ENCODE measurements at regions not wholly inside any gene's neighbourhood (a gene's known extent, or its start where the extent isn't known, plus 50 kb on each side); places are given as distances from the start of the nearest gene placed in this dataset.
A peak's percentile ranks its signal among the peaks of the same experiment; 100 is the strongest.

GRCh38 chr5:176131771-176132170 lies 106.5 kb upstream of the SIMC1 start:
- Histone ChIP-seq H3K27me3 (replicated peaks; ENCODE audit: insufficient read depth, low read depth, low read length, poor library complexity) (peaks cover 44% of the 10 kb centered on the region), H3K4me3 (ENCODE audit: low read depth, low read length, poor library complexity, severe bottlenecking) (no peak overlapping the region), H3K4me1 (ENCODE audit: insufficient read depth, low read length, poor library complexity, severe bottlenecking) (no peaks in the 10 kb centered on the region), H3K27ac (ENCODE audit: low read depth, low read length, poor library complexity, severe bottlenecking) (no peak overlapping the region), H3K9me3 (ENCODE audit: low read depth, low read length, poor library complexity, severe bottlenecking) (no peaks in the 10 kb centered on the region), H3K36me3 (ENCODE audit: insufficient read depth, low read length, poor library complexity, severe bottlenecking) (no peaks in the 10 kb centered on the region)
- no peak for DNase-seq (ENCODE audit: low spot score)
- intact Hi-C loops (cut with micrococcal nuclease; ENCODE audit: unreplicated experiment) = no loop called here
- BruUV-seq (replicated peaks) = no TSS peak
- TF ChIP-seq, protein P1, sequence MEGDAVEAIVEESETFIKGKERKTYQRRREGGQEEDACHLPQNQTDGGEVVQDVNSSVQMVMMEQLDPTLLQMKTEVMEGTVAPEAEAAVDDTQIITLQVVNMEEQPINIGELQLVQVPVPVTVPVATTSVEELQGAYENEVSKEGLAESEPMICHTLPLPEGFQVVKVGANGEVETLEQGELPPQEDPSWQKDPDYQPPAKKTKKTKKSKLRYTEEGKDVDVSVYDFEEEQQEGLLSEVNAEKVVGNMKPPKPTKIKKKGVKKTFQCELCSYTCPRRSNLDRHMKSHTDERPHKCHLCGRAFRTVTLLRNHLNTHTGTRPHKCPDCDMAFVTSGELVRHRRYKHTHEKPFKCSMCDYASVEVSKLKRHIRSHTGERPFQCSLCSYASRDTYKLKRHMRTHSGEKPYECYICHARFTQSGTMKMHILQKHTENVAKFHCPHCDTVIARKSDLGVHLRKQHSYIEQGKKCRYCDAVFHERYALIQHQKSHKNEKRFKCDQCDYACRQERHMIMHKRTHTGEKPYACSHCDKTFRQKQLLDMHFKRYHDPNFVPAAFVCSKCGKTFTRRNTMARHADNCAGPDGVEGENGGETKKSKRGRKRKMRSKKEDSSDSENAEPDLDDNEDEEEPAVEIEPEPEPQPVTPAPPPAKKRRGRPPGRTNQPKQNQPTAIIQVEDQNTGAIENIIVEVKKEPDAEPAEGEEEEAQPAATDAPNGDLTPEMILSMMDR (conservative IDR thresholded peaks at IDR 0.05; ENCODE audit: low read depth, low read length) = no peak
- no peak for TF ChIP-seq EZH2 (IDR thresholded peaks at IDR 0.05; ENCODE audit: borderline replicate concordance, low read depth, low read length, poor library complexity, severe bottlenecking)
- CTCF ChIA-PET = no interaction called here
- POLR2A ChIA-PET (ENCODE audit: low non-redundant PET) = no interaction called here

DNA sequence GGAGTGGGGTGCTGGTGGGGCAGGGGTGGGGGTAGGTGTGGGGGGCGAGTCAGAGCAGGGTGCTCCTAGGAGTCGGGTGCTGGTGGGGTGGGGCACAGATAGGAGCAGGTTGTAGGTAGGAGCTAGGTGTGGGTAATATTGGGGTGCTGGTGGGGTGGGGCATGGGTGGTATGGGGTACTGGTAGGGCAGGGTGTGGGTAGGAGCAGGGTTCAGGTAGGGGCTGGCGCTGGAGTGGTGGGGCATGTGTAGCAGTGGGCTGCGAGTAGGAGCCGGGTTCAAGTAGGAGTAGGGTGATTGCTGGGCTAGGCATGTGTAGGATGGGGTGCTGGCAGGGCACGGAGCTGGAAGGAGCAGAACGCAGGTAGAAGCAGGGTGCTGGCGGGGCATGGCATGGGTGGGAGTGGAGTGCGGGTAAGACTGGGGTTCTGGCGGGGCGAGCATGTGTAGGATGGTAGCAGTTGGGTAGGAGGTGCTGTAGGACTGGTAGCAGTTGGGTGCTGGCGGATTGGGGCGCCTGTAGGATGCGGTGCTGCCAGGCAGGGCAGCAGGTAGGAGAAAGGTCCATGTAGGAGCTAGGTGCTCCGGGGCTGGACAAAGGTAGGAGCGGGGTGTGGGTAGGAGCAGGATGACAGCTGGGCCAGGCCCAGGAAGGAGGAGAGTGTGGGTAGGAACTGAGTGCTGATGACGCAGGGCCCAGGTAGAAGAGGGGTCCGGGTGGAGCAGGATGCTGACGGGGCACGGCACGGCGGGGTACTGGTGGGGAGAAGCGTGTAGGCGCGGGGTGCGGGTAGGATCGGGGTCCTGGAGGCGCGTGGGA lies 105.5 kb upstream of the SIMC1 start:
- H3K9me3 ChIP-seq (ENCODE audit: low read depth, low read length, poor library complexity, severe bottlenecking) = no peaks in the 10 kb centered on the region
- H3K27ac ChIP-seq (ENCODE audit: low read depth, low read length, poor library complexity, severe bottlenecking) = no peak overlapping the region
- no TSS peak for BruUV-seq (replicated peaks)
- TF ChIP-seq EZH2 (IDR thresholded peaks at IDR 0.05; ENCODE audit: borderline replicate concordance, low read depth, low read length, poor library complexity, severe bottlenecking) = no peak
- TF ChIP-seq, protein P1 (conservative IDR thresholded peaks at IDR 0.05; ENCODE audit: low read depth, low read length) = no peak
- no peak for DNase-seq (ENCODE audit: low spot score)
- POLR2A ChIA-PET (ENCODE audit: low non-redundant PET) = no interaction called here
- CTCF ChIA-PET = no interaction called here
- H3K36me3 ChIP-seq (ENCODE audit: insufficient read depth, low read length, poor library complexity, severe bottlenecking) = no peaks in the 10 kb centered on the region
- peaks cover 52% of the 10 kb centered on the region for H3K27me3 ChIP-seq (replicated peaks; ENCODE audit: insufficient read depth, low read depth, low read length, poor library complexity)
- H3K4me1 ChIP-seq (ENCODE audit: insufficient read depth, low read length, poor library complexity, severe bottlenecking) = no peaks in the 10 kb centered on the region
- intact Hi-C loops (cut with micrococcal nuclease; ENCODE audit: unreplicated experiment) = no loop called here
- no peak overlapping the region for H3K4me3 ChIP-seq (ENCODE audit: low read depth, low read length, poor library complexity, severe bottlenecking)

DNA sequence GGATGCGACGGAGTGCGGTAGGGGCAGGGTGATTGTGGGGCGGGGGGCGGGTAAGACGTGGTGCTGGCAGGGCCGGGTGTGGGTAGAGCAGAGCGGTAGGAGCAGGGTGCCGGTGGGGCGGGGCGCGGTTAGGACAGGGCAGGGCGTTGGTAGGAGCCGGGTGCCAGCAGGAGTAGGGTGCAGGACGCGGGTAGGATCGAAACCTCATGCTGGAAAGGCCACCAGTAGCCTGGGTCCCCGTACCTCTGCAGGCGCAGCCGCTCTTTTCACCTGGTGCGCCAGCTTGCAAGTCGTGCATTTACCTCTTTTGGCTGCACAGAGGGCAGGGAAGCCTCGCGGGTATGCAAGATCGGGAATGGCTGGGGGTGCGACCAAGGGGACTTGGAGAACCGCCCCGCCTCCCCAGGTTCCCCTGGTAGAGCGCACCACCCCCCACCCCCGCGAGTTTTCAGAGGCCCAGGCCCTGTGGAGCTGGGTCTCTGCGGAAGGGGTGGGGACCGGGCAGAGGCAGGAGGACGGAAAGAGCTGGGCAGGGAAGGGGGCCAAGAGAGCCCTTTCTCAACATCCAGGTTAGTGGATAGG lies 104.8 kb upstream of the SIMC1 start:
- no peaks in the 10 kb centered on the region for H3K36me3 ChIP-seq (ENCODE audit: insufficient read depth, low read length, poor library complexity, severe bottlenecking)
- H3K9me3 ChIP-seq (ENCODE audit: low read depth, low read length, poor library complexity, severe bottlenecking) = no peaks in the 10 kb centered on the region
- intact Hi-C loops (cut with micrococcal nuclease; ENCODE audit: unreplicated experiment) = no loop called here
- H3K4me1 ChIP-seq (ENCODE audit: insufficient read depth, low read length, poor library complexity, severe bottlenecking) = no peaks in the 10 kb centered on the region
- peak; percentile 63 for TF ChIP-seq EZH2 (IDR thresholded peaks at IDR 0.05; ENCODE audit: borderline replicate concordance, low read depth, low read length, poor library complexity, severe bottlenecking)
- TF ChIP-seq, protein P1 (conservative IDR thresholded peaks at IDR 0.05; ENCODE audit: low read depth, low read length) = no peak
- DNase-seq (ENCODE audit: low spot score) = no peak
- ChIA-PET POLR2A (ENCODE audit: low non-redundant PET) (no interaction called here), CTCF (no interaction called here)
- H3K4me3 ChIP-seq (ENCODE audit: low read depth, low read length, poor library complexity, severe bottlenecking) = no peak overlapping the region
- no TSS peak for BruUV-seq (replicated peaks)
- H3K27ac ChIP-seq (ENCODE audit: low read depth, low read length, poor library complexity, severe bottlenecking) = no peak overlapping the region
- peaks cover 53% of the 10 kb centered on the region for H3K27me3 ChIP-seq (replicated peaks; ENCODE audit: insufficient read depth, low read depth, low read length, poor library complexity)

All from A673 (cell line).